ENCODE measurements at regions not wholly inside any gene's neighbourhood (a gene's known extent, or its start where the extent isn't known, plus 50 kb on each side); places are given as distances from the start of the nearest gene placed in this dataset.

- TF ChIP-seq CTCF (IDR thresholded peaks at IDR 0.05; ENCODE audit: low read depth, low read length): no peak
Observed at GRCh38 chr3:159760046-159760445, 228.6 kb upstream of the IL12A start.

GRCh38 chr3:159761369-159761768 lies 227.3 kb upstream of the IL12A start:
- no peak overlapping the region for H3K4me3 ChIP-seq (ENCODE audit: low read depth, low read length)
- TF ChIP-seq CTCF (IDR thresholded peaks at IDR 0.05; ENCODE audit: low read depth, low read length): no peak

More at GRCh38 chr3:159760046-159760445, 228.6 kb upstream of the IL12A start:
- no peak overlapping the region for H3K4me3 ChIP-seq (ENCODE audit: low read depth, low read length)

- H3K4me3 ChIP-seq (ENCODE audit: low read depth, low read length): peak overlapping the region; percentile 67
- no peak for TF ChIP-seq CTCF (IDR thresholded peaks at IDR 0.05; ENCODE audit: low read depth, low read length)
Observed at GRCh38 chr3:159761848-159762635, 226.6 kb upstream of the IL12A start.

- TF ChIP-seq CTCF (IDR thresholded peaks at IDR 0.05; ENCODE audit: low read depth, low read length): no peak
- H3K4me3 ChIP-seq (ENCODE audit: low read depth, low read length): peak overlapping the region; percentile 67
Observed at GRCh38 chr3:159763011-159763601, 225.5 kb upstream of the IL12A start.

GRCh38 chr3:159763602-159764489 lies 224.8 kb upstream of the IL12A start:
- no peak for TF ChIP-seq CTCF (IDR thresholded peaks at IDR 0.05; ENCODE audit: low read depth, low read length)
- peak overlapping the region; percentile 77 for H3K4me3 ChIP-seq (ENCODE audit: low read depth, low read length)

GRCh38 chr3:159764490-159765029 lies 224.1 kb upstream of the IL12A start:
- no peak for TF ChIP-seq CTCF (IDR thresholded peaks at IDR 0.05; ENCODE audit: low read depth, low read length)
- peak overlapping the region; percentile 77 for H3K4me3 ChIP-seq (ENCODE audit: low read depth, low read length)

All from WI38 (cell line).